ENCODE measurements at regions not wholly inside any gene's neighbourhood (a gene's known extent, or its start where the extent isn't known, plus 50 kb on each side); places are given as distances from the start of the nearest gene placed in this dataset.

GRCh38 chr14:85892251-85892650 lies 362.3 kb downstream of the FLRT2 start:
- TF ChIP-seq CTCF (conservative IDR thresholded peaks at IDR 0.05; ENCODE audit: low read depth in 2 of 2) = no peak
- TF ChIP-seq EZH2 (IDR thresholded peaks at IDR 0.05; ENCODE audit: low read depth, unreplicated experiment) = no peak
- no peak for TF ChIP-seq POLR2AphosphoS5 (IDR thresholded peaks at IDR 0.05; ENCODE audit: low read depth)
- no peak for TF ChIP-seq JUNB (IDR thresholded peaks at IDR 0.05; ENCODE audit: unreplicated experiment)
- TF ChIP-seq, protein P1, sequence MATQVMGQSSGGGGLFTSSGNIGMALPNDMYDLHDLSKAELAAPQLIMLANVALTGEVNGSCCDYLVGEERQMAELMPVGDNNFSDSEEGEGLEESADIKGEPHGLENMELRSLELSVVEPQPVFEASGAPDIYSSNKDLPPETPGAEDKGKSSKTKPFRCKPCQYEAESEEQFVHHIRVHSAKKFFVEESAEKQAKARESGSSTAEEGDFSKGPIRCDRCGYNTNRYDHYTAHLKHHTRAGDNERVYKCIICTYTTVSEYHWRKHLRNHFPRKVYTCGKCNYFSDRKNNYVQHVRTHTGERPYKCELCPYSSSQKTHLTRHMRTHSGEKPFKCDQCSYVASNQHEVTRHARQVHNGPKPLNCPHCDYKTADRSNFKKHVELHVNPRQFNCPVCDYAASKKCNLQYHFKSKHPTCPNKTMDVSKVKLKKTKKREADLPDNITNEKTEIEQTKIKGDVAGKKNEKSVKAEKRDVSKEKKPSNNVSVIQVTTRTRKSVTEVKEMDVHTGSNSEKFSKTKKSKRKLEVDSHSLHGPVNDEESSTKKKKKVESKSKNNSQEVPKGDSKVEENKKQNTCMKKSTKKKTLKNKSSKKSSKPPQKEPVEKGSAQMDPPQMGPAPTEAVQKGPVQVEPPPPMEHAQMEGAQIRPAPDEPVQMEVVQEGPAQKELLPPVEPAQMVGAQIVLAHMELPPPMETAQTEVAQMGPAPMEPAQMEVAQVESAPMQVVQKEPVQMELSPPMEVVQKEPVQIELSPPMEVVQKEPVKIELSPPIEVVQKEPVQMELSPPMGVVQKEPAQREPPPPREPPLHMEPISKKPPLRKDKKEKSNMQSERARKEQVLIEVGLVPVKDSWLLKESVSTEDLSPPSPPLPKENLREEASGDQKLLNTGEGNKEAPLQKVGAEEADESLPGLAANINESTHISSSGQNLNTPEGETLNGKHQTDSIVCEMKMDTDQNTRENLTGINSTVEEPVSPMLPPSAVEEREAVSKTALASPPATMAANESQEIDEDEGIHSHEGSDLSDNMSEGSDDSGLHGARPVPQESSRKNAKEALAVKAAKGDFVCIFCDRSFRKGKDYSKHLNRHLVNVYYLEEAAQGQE (IDR thresholded peaks at IDR 0.05; ENCODE audit: unreplicated experiment) = no peak
- TF ChIP-seq, protein P2, sequence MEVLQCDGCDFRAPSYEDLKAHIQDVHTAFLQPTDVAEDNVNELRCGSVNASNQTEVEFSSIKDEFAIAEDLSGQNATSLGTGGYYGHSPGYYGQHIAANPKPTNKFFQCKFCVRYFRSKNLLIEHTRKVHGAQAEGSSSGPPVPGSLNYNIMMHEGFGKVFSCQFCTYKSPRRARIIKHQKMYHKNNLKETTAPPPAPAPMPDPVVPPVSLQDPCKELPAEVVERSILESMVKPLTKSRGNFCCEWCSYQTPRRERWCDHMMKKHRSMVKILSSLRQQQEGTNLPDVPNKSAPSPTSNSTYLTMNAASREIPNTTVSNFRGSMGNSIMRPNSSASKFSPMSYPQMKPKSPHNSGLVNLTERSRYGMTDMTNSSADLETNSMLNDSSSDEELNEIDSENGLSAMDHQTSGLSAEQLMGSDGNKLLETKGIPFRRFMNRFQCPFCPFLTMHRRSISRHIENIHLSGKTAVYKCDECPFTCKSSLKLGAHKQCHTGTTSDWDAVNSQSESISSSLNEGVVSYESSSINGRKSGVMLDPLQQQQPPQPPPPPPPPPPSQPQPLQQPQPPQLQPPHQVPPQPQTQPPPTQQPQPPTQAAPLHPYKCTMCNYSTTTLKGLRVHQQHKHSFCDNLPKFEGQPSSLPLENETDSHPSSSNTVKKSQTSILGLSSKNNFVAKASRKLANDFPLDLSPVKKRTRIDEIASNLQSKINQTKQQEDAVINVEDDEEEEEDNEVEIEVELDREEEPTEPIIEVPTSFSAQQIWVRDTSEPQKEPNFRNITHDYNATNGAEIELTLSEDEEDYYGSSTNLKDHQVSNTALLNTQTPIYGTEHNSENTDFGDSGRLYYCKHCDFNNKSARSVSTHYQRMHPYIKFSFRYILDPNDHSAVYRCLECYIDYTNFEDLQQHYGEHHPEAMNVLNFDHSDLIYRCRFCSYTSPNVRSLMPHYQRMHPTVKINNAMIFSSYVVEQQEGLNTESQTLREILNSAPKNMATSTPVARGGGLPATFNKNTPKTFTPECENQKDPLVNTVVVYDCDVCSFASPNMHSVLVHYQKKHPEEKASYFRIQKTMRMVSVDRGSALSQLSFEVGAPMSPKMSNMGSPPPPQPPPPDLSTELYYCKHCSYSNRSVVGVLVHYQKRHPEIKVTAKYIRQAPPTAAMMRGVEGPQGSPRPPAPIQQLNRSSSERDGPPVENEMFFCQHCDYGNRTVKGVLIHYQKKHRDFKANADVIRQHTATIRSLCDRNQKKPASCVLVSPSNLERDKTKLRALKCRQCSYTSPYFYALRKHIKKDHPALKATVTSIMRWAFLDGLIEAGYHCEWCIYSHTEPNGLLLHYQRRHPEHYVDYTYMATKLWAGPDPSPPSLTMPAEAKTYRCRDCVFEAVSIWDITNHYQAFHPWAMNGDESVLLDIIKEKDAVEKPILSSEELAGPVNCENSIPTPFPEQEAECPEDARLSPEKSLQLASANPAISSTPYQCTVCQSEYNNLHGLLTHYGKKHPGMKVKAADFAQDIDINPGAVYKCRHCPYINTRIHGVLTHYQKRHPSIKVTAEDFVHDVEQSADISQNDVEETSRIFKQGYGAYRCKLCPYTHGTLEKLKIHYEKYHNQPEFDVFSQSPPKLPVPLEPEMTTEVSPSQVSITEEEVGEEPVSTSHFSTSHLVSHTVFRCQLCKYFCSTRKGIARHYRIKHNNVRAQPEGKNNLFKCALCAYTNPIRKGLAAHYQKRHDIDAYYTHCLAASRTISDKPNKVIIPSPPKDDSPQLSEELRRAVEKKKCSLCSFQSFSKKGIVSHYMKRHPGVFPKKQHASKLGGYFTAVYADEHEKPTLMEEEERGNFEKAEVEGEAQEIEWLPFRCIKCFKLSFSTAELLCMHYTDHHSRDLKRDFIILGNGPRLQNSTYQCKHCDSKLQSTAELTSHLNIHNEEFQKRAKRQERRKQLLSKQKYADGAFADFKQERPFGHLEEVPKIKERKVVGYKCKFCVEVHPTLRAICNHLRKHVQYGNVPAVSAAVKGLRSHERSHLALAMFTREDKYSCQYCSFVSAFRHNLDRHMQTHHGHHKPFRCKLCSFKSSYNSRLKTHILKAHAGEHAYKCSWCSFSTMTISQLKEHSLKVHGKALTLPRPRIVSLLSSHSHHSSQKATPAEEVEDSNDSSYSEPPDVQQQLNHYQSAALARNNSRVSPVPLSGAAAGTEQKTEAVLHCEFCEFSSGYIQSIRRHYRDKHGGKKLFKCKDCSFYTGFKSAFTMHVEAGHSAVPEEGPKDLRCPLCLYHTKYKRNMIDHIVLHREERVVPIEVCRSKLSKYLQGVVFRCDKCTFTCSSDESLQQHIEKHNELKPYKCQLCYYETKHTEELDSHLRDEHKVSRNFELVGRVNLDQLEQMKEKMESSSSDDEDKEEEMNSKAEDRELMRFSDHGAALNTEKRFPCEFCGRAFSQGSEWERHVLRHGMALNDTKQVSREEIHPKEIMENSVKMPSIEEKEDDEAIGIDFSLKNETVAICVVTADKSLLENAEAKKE (CRISPR knock-in tag; IDR thresholded peaks at IDR 0.05) = no peak
- TF ChIP-seq STAT1 (IDR thresholded peaks at IDR 0.05; ENCODE audit: unreplicated experiment) = no peak
- no peak for TF ChIP-seq NANOG (IDR thresholded peaks at IDR 0.05; ENCODE audit: borderline replicate concordance)

All from GM23338 (cell line).